Esophagus muscularis mucosa (tissue), 4 donors: ENCODE measurements at regions not wholly inside any gene's neighbourhood (a gene's known extent, or its start where the extent isn't known, plus 50 kb on each side); places are given as distances from the start of the nearest gene placed in this dataset.

Experiments
- EP300 ChIP-seq: sonication (generic); formaldehyde crosslinking; IDR thresholded peaks from one replicate; pipeline ENCODE4 v1.6.1; 2017; ENCODE audit warnings: antibody characterized with exemption
- POLR2A ChIP-seq: fragments of 450-650 bp; IDR thresholded peaks from one replicate; pipeline ENCODE4 v1.6.1; 2017; ENCODE audit warnings: antibody characterized with exemption, moderate library complexity, mild to moderate bottlenecking, low read depth
- POLR2AphosphoS5 ChIP-seq, 2 donors: sonication (generic); formaldehyde crosslinking; IDR thresholded peaks; one replicate each; pipeline ENCODE4 v1.6.1; 2017; ENCODE audit warnings: antibody characterized with exemption in 2 of 2
- TF ChIP-seq, protein P1 (sequence below), 3 experiments: fragments of 200-600 bp in 2 of 3; fragments of 450-650 bp in 1 of 3; sonication (generic) in 2 of 3; IDR thresholded peaks; one replicate each; pipeline ENCODE4 v1.5.1; 2017 to 2019; ENCODE audit warnings: antibody characterized with exemption in 3 of 3, mild to moderate bottlenecking in 2 of 3, moderate library complexity in 1 of 3

- TF ChIP-seq, protein P1, sequence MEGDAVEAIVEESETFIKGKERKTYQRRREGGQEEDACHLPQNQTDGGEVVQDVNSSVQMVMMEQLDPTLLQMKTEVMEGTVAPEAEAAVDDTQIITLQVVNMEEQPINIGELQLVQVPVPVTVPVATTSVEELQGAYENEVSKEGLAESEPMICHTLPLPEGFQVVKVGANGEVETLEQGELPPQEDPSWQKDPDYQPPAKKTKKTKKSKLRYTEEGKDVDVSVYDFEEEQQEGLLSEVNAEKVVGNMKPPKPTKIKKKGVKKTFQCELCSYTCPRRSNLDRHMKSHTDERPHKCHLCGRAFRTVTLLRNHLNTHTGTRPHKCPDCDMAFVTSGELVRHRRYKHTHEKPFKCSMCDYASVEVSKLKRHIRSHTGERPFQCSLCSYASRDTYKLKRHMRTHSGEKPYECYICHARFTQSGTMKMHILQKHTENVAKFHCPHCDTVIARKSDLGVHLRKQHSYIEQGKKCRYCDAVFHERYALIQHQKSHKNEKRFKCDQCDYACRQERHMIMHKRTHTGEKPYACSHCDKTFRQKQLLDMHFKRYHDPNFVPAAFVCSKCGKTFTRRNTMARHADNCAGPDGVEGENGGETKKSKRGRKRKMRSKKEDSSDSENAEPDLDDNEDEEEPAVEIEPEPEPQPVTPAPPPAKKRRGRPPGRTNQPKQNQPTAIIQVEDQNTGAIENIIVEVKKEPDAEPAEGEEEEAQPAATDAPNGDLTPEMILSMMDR (IDR thresholded peaks at IDR 0.05), result no peak
- TF ChIP-seq POLR2A, result no peak
- no peak for TF ChIP-seq POLR2AphosphoS5 (IDR thresholded peaks at IDR 0.05)
- no peak for TF ChIP-seq EP300
Measured at GRCh38 chr10:65235846-65236245, 1690.0 kb upstream of the LRRTM3 start.
